Right lobe of liver (tissue), 4 donors: ENCODE measurements at regions not wholly inside any gene's neighbourhood (a gene's known extent, or its start where the extent isn't known, plus 50 kb on each side); places are given as distances from the start of the nearest gene placed in this dataset.

Experiments used
- CTCF ChIP-seq, 4 donors: fragments of 200-600 bp in 3 of 4; fragments of 450-650 bp in 1 of 4; IDR thresholded peaks; one replicate each; pipeline versions ENCODE4 v1.5.1 to v1.8.0; 2016 to 2022; ENCODE audit warnings: antibody characterized with exemption in 4 of 4, mild to moderate bottlenecking in 2 of 4
- POLR2A ChIP-seq: fragments of 450-650 bp; IDR thresholded peaks from one replicate; pipeline ENCODE4 v1.6.1; 2017; ENCODE audit warnings: antibody characterized with exemption, mild to moderate bottlenecking
- donor health status: DM: no; HTN: no; CAD: no.
- donor health status: DM: no; HTN: no; CAD: no.
- donor health status: DM: no; HTN: yes; CAD: no.

DNA sequence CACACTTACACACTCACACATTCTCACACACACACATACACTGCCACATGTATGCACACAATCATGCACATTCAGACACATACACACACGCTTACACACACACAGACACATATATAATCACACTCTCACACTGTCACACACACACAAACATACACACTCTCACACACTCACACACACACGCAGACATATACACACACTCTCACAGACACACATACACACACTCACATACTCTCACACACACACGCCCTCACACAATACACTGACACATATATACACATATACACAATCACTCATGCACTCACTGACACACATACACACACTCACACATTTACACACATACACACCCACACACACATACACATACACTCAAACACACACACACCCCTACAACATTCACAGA, 435.3 kb upstream of the FRG1 start:
- TF ChIP-seq CTCF (IDR thresholded peaks at IDR 0.05) (no peak), POLR2A (no peak)
